IMR-90 (cell line): ENCODE measurements at regions not wholly inside any gene's neighbourhood (a gene's known extent, or its start where the extent isn't known, plus 50 kb on each side); places are given as distances from the start of the nearest gene placed in this dataset.

Experiments used
- BHLHE40 ChIP-seq: fragments of 150-350 bp; IDR thresholded peaks from 2 replicates; pipeline ENCODE4 v1.6.1; 2016; ENCODE audit warnings: mild to moderate bottlenecking, low read depth, low read length
- CEBPB ChIP-seq: IDR thresholded peaks from 2 replicates; pipeline ENCODE4 v1.6.1; 2012; ENCODE audit warnings: low read depth, low read length, improper control_type of control experiment
- CHD1 ChIP-seq: IDR thresholded peaks from 2 replicates; pipeline ENCODE4 v1.6.1; 2012; ENCODE audit warnings: low read depth, low read length, improper control_type of control experiment
- CTCF ChIP-seq: conservative IDR thresholded peaks from 2 replicates; pipeline ENCODE4 v1.5.1; 2012; ENCODE audit warnings: mild to moderate bottlenecking, low read depth, low read length, improper control_type of control experiment
- ELK1 ChIP-seq: fragments of 150-350 bp; IDR thresholded peaks from 2 replicates; pipeline ENCODE4 v1.6.1; 2016; ENCODE audit warnings: low read depth, mild to moderate bottlenecking, low read length, moderate library complexity, borderline replicate concordance
- MAFK ChIP-seq: IDR thresholded peaks from 2 replicates; pipeline ENCODE4 v1.6.1; 2012; ENCODE audit warnings: low read depth, low read length, improper control_type of control experiment
- MXI1 ChIP-seq: IDR thresholded peaks from 2 replicates; pipeline ENCODE4 v1.6.1; 2012; ENCODE audit warnings: low read depth, mild to moderate bottlenecking, low read length, moderate library complexity, borderline replicate concordance
- POLR2A ChIP-seq: IDR thresholded peaks from 2 replicates; pipeline ENCODE4 v1.6.1; 2012; ENCODE audit warnings: mild to moderate bottlenecking, low read depth, low read length
- RAD21 ChIP-seq: IDR thresholded peaks from 2 replicates; pipeline ENCODE4 v1.6.1; 2012; ENCODE audit warnings: low read length, improper control_type of control experiment
- RCOR1 ChIP-seq: IDR thresholded peaks from 2 replicates; pipeline ENCODE4 v1.6.1; 2012; ENCODE audit warnings: mild to moderate bottlenecking, low read length, improper control_type of control experiment; ENCODE audit not compliant: insufficient replicate concordance
- SMC3 ChIP-seq: fragments of 150-350 bp; IDR thresholded peaks from 2 replicates; pipeline ENCODE4 v1.6.1; 2016; ENCODE audit warnings: low read depth, mild to moderate bottlenecking, antibody characterized with exemption, low read length, moderate library complexity
- USF2 ChIP-seq: fragments of 150-350 bp; IDR thresholded peaks from 2 replicates; pipeline ENCODE4 v1.6.1; 2017; ENCODE audit warnings: mild to moderate bottlenecking, antibody characterized with exemption, low read length, low read depth

- TF ChIP-seq MAFK (no peak), CTCF (no peak), MXI1 (no peak), POLR2A (no peak), RCOR1 (no peak), RAD21 (no peak), CEBPB (no peak), CHD1 (no peak), ELK1 (no peak), BHLHE40 (no peak), USF2 (no peak), SMC3 (no peak)
Observed at GRCh38 chr5:143687604-143688003, 124.4 kb upstream of the HMHB1 start.
